ENCODE measurements at regions not wholly inside any gene's neighbourhood (a gene's known extent, or its start where the extent isn't known, plus 50 kb on each side); places are given as distances from the start of the nearest gene placed in this dataset.
A peak's percentile ranks its signal among the peaks of the same experiment; 100 is the strongest.

DNA sequence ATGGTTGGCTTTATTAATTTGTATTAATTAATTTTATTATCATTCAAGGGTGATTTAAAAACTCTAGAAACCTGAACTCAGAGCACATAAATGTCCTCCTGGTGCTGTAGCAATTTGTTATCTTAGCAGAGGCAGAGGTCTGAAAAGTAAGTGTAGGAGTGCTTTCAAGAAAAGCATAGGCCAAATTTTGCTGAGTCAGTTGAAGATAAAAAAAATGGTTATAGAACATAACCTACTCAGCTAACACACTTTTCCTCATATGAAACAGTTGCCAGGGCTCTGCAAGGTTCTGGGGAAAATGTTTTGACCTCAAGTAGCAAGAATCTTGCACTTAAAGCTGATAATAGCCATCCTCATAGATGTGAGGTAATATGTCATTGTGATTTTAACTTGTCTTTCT is 53.5 kb upstream of the CHODL start:
- DNase-seq (ENCODE audit: low spot score) = no peak

DNA sequence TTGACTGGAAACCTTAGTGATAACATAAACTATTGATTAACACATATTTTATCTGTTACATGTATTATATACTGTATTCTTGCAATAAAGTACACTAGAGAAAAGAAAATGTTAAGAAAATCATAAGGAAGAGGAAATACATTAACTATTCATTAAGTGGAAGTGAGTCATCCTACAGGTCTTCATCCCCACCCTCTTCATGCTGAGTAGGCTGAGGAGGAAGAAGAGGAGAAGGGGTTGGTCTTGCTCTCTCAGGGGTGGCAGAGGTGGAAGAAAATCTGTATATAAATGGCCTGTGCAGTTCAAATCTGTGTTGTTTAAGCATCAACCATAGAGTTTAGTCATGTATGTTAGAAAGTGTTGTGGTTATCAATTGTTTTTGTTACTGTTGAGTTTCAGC is 66.1 kb upstream of the CHODL start:
- DNase-seq (ENCODE audit: low spot score) = no peak

DNA sequence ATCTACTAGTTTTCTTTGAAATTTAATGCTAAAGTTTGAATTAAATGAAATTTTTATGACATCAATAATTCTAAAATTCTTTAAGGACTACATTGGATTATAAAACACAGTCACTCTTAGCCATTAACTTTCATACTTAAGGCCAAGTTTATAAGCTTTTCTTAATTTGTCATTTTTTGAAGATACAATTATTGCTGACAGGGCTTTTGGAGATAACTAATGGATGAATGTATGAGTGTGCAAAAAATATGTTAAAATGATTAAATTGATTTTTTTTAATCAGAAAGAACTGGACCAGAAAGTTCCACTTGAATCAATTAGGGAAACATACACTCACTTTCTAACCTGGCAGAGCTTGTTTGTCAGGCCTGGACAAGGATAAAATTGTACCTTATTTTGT is 70.3 kb upstream of the CHODL start:
- no peak for DNase-seq (ENCODE audit: low spot score)

DNA sequence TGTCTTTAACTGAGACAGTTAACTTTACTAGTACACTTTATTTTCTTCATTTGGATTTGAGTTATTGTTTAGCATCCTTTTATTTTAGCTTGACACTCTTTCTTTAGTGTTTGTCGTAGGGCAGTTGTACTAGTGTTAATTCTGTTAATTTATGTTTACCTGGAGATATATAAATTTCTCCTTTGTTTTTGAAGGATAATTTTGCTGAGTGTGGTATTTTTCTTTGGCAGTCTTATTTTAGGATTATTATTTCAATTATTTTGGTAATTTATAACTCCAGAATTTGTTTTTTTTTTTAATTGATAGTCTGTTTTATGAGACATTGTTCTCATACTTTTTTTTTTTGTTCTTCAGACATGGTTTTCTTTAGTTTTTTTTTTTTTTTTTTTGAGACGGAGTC is 73.8 kb upstream of the CHODL start:
- no peak for DNase-seq (ENCODE audit: low spot score)

DNA sequence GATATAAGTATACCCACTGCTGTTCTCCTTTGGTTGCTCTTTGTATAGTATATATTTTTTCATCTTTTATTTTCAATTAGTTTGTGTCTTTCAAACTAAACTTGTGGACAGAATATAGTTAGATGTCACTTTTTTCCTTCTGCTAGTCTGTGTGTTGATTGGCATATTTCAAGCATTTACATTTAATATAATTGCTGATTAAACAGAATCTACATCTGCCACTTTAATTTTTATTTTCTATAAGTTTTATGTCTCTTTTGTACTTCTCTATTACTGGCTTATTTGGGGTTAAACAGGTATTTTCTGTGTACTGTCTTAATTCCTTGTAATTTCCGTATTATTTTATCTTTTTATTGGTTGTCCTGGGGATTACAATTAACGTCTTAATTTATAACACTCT is 74.4 kb upstream of the CHODL start:
- DNase-seq (ENCODE audit: low spot score) = no peak

DNA sequence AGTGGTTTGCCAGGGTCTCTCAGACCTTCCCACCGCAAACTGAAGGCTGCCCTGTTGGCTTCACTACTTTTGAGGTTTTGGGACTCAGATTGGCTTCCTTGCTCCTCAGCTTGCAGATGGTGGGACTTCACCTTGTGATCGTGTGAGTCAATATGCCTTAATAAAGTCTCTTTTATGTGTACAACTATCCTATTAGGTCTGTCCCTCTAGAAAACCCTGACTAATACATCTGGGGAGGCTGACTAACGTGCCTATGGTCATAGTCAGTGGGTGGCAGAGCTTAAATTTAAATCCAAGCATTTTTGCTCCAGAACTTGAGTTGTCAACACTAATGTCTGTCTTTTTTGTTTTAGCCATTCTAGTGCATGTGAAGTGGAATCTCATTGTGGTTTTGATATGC is 76.5 kb upstream of the CHODL start:
- no peak for DNase-seq (ENCODE audit: low spot score)

- peak; percentile 76 for DNase-seq (ENCODE audit: low spot score)
Observed at GRCh38 chr21:18164933-18165332, 79.7 kb upstream of the CHODL start.

- DNase-seq (ENCODE audit: low spot score) = no peak
Observed at GRCh38 chr21:18164483-18164882, 80.2 kb upstream of the CHODL start.

DNA sequence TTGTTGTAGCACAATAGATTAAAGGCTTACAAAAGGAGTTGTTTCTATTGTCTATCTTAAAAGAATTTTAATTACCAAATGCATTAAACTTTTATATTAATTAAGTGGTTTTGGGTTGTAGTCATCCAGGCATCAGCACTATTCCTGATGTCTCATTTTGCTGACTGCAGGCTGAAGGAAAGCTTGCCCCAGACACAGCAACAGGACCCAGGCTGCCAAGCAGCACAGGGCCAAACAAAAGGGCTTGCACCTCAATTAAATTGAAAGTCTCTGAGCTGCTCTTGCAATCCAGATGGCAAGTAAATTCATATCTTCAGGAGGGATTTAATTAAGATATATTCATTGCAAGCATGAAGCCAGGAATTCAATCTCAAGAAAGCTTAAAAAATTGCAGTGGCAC is 80.7 kb upstream of the CHODL start:
- no peak for DNase-seq (ENCODE audit: low spot score)

GRCh38 chr21:18161841-18162240 is 82.8 kb upstream of the CHODL start:
- DNase-seq (ENCODE audit: low spot score) = no peak

DNA sequence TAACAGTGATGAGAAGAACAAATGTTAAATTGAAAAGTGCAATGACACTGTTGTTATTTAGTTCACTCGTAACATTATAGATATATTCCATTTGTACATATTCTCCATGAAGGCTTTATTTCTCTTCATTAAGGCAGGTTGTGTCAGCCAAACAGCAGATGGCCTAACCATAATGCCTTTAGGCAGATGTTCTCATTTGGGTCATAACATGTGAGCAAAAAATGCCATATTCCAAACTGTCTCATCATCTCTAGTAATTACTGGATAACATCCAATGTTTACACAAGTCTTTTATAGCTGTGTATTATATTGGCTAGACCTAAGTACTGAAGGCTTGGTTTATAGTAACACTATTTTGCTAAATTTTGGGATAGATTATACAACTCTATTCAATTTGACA is 87.2 kb upstream of the CHODL start:
- DNase-seq (ENCODE audit: low spot score) = no peak

GRCh38 chr21:18155508-18156193 is 89.0 kb upstream of the CHODL start:
- DNase-seq (ENCODE audit: low spot score) = no peak

- DNase-seq (ENCODE audit: low spot score) = no peak
Observed at GRCh38 chr21:18153063-18153462, 91.6 kb upstream of the CHODL start.

- no peak for DNase-seq (ENCODE audit: low spot score)
Observed at GRCh38 chr21:18152371-18152770, 92.3 kb upstream of the CHODL start.

DNA sequence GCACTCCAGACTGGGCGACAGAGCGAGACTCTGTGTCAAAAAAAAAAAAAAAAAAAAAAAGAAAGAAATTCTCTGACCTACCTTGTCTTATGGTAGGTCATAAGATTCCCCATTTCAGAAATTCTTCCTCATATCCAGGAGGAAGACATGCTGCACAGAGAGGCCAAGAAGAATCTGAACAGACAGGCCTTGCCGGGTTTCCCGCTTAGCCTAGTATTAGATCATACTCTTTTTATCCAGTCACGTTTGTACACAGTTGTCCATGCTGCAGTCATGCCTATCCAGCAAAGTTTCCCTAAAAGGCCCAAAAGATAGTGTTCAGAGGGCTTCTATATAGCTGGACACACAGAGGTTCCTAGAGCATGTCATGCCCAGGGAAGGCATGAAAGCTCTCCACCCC is 93.6 kb upstream of the CHODL start:
- DNase-seq (ENCODE audit: low spot score) = no peak

GRCh38 chr21:18148401-18148800 is 96.2 kb upstream of the CHODL start:
- DNase-seq (ENCODE audit: low spot score) = no peak

- DNase-seq (ENCODE audit: low spot score) = no peak
Observed at GRCh38 chr21:18147678-18148077, 97.0 kb upstream of the CHODL start.

GRCh38 chr21:18146820-18147219 is 97.8 kb upstream of the CHODL start:
- no peak for DNase-seq (ENCODE audit: low spot score)

DNA sequence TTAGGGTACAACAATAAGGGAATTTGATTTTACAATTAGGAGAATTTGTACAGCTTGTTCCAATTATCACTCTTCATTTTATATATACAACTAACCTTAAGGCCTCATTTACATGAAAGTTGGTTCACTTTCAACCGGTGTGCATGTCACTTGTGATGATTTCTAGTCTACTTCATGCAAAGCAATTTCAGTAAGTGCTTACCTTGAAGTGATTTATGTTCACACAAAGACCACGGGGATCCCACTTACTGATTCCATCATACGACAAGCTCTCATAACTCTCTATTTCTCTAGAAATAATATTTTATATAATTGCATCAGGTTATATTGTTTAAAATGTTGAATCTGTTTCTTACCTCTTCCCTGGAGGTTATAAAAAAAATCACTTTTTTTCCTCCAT is 100.3 kb upstream of the CHODL start:
- no peak for DNase-seq (ENCODE audit: low spot score)

DNA sequence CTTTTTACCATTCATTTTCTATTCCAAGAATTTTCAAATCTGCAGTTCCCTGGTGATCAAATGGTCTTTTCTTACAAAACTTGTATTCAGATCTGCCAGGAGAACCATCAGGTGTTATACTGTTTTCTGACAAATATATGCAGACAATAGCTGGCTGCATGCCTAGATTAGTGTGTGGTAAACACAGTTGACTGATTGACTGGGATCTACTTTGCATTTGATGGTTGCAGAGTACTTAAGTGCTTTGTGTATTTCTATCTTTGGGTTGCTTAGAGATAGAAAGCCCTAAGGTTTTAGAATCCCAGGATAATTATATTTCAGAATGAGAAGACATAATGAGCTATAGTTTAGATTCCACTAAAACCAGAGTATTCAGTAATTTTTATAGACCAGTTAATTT is 102.0 kb upstream of the CHODL start:
- DNase-seq (ENCODE audit: low spot score) = peak; percentile 57

DNA sequence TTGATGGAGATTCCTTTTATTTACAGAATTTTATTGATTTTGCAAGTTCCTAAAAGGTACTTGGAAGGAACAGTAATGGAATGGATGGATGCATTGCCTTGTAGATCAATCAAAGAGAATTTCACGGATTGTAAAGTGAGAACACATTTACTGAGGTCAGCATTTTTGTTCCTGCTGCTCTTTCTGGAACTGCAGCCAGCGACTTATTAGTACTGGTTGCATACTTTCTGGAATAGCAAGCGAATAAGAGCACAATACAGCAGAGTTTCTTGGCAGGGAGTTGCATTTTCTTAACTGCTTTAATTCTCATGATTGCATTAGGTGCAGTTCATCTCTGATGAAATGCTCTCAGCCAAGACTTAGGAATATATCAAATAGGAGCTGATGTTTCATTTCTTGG is 106.1 kb upstream of the CHODL start:
- DNase-seq (ENCODE audit: low spot score) = no peak

DNA sequence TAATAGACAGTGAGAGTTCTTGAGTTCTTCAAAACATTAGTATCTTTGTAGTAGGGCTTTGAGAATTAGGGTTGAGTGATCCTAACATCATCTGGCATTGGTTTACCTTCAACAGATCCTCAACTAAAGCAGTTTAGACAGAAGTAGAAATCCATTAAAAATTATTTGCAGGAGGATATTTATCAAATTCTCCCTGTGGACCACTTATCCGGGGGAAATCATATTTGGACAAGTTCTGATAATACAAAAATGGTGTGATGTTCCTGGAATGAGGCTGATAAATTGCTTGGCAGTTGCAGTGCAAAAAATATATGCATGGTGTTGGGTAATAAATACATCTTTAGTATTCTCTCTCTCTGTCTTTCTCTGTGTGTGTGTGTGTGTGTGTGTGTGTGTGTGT is 115.1 kb upstream of the CHODL start:
- no peak for DNase-seq (ENCODE audit: low spot score)

- no peak for DNase-seq (ENCODE audit: low spot score)
Observed at GRCh38 chr21:18118566-18118965, 126.1 kb upstream of the CHODL start.

GRCh38 chr21:18117176-18117575 is 127.5 kb upstream of the CHODL start:
- no peak for DNase-seq (ENCODE audit: low spot score)

GRCh38 chr21:18114810-18115209 is 129.8 kb upstream of the CHODL start:
- peak; percentile 56 for DNase-seq (ENCODE audit: low spot score)
